Ovary (tissue), 7 donors: ENCODE measurements at regions not wholly inside any gene's neighbourhood (a gene's known extent, or its start where the extent isn't known, plus 50 kb on each side); places are given as distances from the start of the nearest gene placed in this dataset.

Experiments
- DNase-seq, 5 donors: peaks; one replicate each; pipeline ENCODE4 v3.0.0-alpha.2; 2019 to 2020
- H3K27ac ChIP-seq, 2 donors: fragments of 200-600 bp; one replicate each; pipeline versions ENCODE4 v1.5.1 to v1.8.0; 2019 to 2022
- H3K27me3 ChIP-seq: fragments of 200-600 bp; one replicate; pipeline ENCODE4 v1.8.0; 2022
- H3K36me3 ChIP-seq: fragments of 200-600 bp; sonication (generic); one replicate; pipeline ENCODE4 v1.5.1; 2019
- H3K4me1 ChIP-seq: one replicate; pipeline ENCODE4 v1.8.1; 2013; ENCODE audit warnings: mild to moderate bottlenecking, moderate library complexity; ENCODE audit not compliant: insufficient read depth
- H3K4me3 ChIP-seq: fragments of 200-600 bp; sonication (generic); one replicate; pipeline ENCODE4 v1.5.1; 2017
- H3K9me3 ChIP-seq, 2 donors: fragments of 200-600 bp in 1 of 2; sonication (generic) in 1 of 2; one replicate each; pipeline versions ENCODE4 v1.5.1 to v1.8.1; 2013 to 2019; ENCODE audit warnings: mild to moderate bottlenecking in 1 of 2, moderate library complexity in 1 of 2
- EP300 ChIP-seq: sonication (generic); formaldehyde crosslinking; IDR thresholded peaks from one replicate; pipeline ENCODE4 v1.6.1; 2017; ENCODE audit warnings: antibody characterized with exemption
- POLR2A ChIP-seq: fragments of 450-650 bp; IDR thresholded peaks from one replicate; pipeline ENCODE4 v1.6.1; 2017; ENCODE audit warnings: antibody characterized with exemption, mild to moderate bottlenecking, moderate library complexity
- WGBS, 3 donors: extraction: QIAGEN DNeasy Blood & Tissue Kit in 1 of 3; methylation state at CpG; one replicate each; pipeline versions ENCODE4 v1.1.5 to v1.1.7; 2013 to 2017; 5-methylcytosine and 5-hydroxymethylcytosine counted together
- intact Hi-C, 4 donors: fragments of 100-400 bp; cut with DNase I; formaldehyde crosslinking; loops; one replicate each; pipeline versions ENCODE4 v1.11.0 to v1.15.1; 2022 to 2023
- TF ChIP-seq, protein P1 (sequence below), 3 donors: fragments of 450-650 bp in 2 of 3; fragments of 200-600 bp in 1 of 3; IDR thresholded peaks; one replicate each; pipeline versions ENCODE4 v1.5.1 to v1.8.0; 2016 to 2022; ENCODE audit warnings: antibody characterized with exemption in 3 of 3, mild to moderate bottlenecking in 1 of 3
- donor health status: DM: no; HTN: no; CAD: no; lungs with moderate emphysema.
- donor health status: DM: no; HTN: no; CAD: no.
- donor health status: Bipolar disorder and iron deficiency.
- donor health status: DM: no; HTN: no; CAD: no.
- donor health status: DM: yes; HTN: yes; CAD: no.

DNA sequence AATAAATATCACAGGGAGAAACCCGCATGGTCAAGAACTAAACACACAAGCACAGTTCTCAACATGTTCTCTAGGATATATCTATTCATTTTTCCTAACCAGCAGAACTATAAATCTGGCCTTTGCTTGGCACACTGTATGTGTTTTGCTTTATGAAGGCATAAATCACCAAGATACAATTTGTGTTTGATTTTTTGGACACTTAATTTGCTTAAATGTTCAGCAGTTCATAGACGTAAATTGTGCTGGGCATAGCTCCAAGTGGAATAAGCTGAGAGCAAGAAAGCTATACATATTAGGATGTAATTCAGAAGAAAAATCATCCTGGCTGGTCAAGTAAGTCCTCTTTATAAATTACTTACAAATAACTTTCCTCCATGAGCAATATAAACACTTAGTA is 341.5 kb upstream of the ATP5MC3 start:
- WGBS, 3 donors: 11 to 23% (median 13%) methylated on average over 2 of the region's 2 CpGs
- Histone ChIP-seq H3K27ac (no peak overlapping the region), H3K4me1 (no peaks in the 10 kb centered on the region), H3K9me3 (no peaks in the 10 kb centered on the region), H3K27me3 (no peaks in the 10 kb centered on the region), H3K36me3 (no peaks in the 10 kb centered on the region), H3K4me3 (no peak overlapping the region)
- no peak for DNase-seq
- intact Hi-C loops: no loop called here
- TF ChIP-seq, protein P1, sequence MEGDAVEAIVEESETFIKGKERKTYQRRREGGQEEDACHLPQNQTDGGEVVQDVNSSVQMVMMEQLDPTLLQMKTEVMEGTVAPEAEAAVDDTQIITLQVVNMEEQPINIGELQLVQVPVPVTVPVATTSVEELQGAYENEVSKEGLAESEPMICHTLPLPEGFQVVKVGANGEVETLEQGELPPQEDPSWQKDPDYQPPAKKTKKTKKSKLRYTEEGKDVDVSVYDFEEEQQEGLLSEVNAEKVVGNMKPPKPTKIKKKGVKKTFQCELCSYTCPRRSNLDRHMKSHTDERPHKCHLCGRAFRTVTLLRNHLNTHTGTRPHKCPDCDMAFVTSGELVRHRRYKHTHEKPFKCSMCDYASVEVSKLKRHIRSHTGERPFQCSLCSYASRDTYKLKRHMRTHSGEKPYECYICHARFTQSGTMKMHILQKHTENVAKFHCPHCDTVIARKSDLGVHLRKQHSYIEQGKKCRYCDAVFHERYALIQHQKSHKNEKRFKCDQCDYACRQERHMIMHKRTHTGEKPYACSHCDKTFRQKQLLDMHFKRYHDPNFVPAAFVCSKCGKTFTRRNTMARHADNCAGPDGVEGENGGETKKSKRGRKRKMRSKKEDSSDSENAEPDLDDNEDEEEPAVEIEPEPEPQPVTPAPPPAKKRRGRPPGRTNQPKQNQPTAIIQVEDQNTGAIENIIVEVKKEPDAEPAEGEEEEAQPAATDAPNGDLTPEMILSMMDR (IDR thresholded peaks at IDR 0.05): no peak
- TF ChIP-seq POLR2A (no peak), EP300 (no peak)

DNA sequence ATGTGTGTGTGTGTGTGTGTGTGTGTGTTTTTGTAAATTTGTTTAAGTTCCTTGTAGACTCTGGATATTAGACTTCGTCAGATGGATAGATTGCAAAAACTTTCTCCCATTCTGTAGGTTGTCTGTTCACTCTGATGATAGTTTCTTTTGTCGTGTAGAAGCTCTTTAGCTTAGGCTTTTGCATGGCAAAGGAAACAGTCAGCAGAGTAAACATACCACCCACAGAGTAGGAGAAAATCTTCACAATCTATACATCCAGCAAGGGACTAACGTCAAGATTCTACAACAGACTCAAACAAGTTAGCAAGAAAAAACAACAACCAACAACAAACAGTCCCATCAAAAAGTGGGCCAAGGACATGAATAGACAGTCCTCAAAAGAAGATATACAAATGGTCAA is 336.7 kb upstream of the ATP5MC3 start:
- no peaks in the 10 kb centered on the region for H3K36me3 ChIP-seq
- intact Hi-C loops: no loop called here
- no peaks in the 10 kb centered on the region for H3K4me1 ChIP-seq
- H3K27ac ChIP-seq: no peak overlapping the region
- DNase-seq: no peak
- TF ChIP-seq, protein P1 (IDR thresholded peaks at IDR 0.05): no peak
- TF ChIP-seq EP300: no peak
- no peak for TF ChIP-seq POLR2A
- H3K4me3 ChIP-seq: no peak overlapping the region
- no peaks in the 10 kb centered on the region for H3K9me3 ChIP-seq
- WGBS, 3 donors: 39 to 47% (median 42%) methylated on average over 3 of the region's 3 CpGs
- H3K27me3 ChIP-seq: no peaks in the 10 kb centered on the region

DNA sequence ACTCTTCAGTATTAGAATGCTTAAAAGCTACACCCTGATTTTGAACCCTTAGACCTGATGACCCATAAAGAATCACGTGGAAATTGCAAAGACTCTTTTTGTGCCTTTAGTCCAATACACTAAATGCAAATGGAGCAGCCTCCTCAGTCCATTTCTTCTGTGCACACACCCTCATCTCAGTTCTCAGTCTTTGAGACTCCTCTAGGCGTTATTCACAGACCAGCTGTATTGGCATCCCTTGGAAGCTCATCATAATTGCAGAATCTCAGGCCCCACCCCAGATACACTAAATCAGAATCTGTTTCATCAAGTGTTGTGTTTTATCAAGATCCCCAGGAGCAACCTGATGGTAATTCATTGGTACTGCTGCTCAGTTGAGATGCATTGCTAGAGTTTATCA is 335.0 kb upstream of the ATP5MC3 start:
- H3K27ac ChIP-seq: no peak overlapping the region
- WGBS, 3 donors: 64 to 78% (median 72%) methylated on average over 2 of the region's 2 CpGs
- TF ChIP-seq POLR2A (no peak), EP300 (no peak)
- TF ChIP-seq, protein P1 (IDR thresholded peaks at IDR 0.05): no peak
- DNase-seq: no peak
- intact Hi-C loops: no loop called here
- no peak overlapping the region for H3K4me3 ChIP-seq
- no peaks in the 10 kb centered on the region for H3K36me3 ChIP-seq
- no peaks in the 10 kb centered on the region for H3K4me1 ChIP-seq
- H3K9me3 ChIP-seq: no peaks in the 10 kb centered on the region
- no peaks in the 10 kb centered on the region for H3K27me3 ChIP-seq

DNA sequence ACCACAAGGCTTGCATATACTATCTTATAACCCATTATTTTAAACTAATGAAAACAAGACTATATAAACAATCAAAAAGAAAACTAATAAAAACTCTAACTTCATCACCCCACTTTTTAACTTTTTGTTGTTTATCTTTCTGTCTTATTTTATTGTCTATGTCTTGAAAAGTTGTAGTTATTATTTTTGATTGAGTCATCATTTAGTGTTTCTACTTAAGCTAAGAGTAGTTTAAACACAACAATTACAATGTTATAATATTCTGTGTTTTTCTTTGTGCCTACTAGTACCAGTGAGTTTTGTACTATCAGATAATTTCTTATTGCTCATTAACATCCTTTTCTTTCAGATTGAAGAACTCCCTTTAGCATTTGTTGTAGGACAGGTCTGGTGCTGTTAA is 318.7 kb upstream of the ATP5MC3 start:
- TF ChIP-seq EP300 (no peak), POLR2A (no peak)
- TF ChIP-seq, protein P1 (IDR thresholded peaks at IDR 0.05): no peak
- H3K4me1 ChIP-seq: no peaks in the 10 kb centered on the region
- intact Hi-C loops: no loop called here

DNA sequence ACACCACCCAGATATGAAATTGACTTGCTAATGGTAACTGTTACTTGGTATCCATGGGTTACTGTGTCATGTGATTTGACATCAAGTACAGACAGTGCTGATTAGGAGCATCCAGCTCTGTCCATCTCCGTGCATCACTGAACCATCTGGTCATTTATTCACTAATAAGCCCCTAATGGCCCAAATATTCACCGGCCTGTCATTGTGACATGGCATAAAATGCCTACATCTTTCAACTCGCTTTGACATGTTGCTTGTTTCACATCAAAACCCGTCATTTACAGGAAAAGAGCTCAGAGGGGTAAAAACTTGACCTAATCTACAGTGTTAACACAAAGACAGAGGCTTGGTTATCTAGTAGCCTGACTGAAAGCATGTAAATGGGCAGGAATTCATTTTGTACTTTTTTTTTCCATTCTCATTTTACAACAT is 308.9 kb upstream of the ATP5MC3 start:
- Histone ChIP-seq H3K9me3 (no peaks in the 10 kb centered on the region), H3K27me3 (no peaks in the 10 kb centered on the region), H3K4me3 (no peak overlapping the region), H3K36me3 (no peaks in the 10 kb centered on the region), H3K4me1 (no peaks in the 10 kb centered on the region), H3K27ac (no peak overlapping the region)
- intact Hi-C loops: no loop called here
- TF ChIP-seq POLR2A (no peak), EP300 (no peak)
- TF ChIP-seq, protein P1 (IDR thresholded peaks at IDR 0.05): no peak
- WGBS, 3 donors: 71 to 82% (median 77%) methylated on average over 4 of the region's 4 CpGs
- DNase-seq: no peak

More for the DNA sequence above, 318.7 kb upstream of the ATP5MC3 start:
- Histone ChIP-seq H3K27me3 (no peaks in the 10 kb centered on the region), H3K27ac (no peak overlapping the region), H3K9me3 (no peaks in the 10 kb centered on the region), H3K36me3 (no peaks in the 10 kb centered on the region), H3K4me3 (no peak overlapping the region)
- DNase-seq: no peak
